ENCODE measurements at regions not wholly inside any gene's neighbourhood (a gene's known extent, or its start where the extent isn't known, plus 50 kb on each side); places are given as distances from the start of the nearest gene placed in this dataset.

DNA sequence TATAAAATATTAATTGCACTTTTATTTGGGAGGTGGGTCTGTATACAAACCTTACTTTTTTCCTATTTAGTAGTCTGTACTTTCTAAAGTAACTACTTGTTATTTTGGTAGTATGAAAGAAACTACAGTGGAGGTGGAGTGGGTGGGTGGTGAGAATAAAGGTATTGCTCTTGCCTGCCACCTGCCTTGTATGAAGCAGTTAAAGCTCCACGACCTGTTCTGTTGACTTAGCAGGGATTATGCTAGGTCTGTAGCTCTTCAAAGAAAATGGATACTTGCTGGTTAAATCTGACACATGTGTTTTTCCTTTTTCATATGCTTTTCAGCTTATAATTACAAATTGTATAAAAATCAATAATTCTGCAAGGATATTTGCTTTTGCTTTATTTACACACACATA, 111.9 kb downstream of the EHF start:
- H3K9me3 Mint-ChIP-seq (ENCODE audit: insufficient read depth) = peaks cover 2% of the 10 kb centered on the region
- no peaks in the 10 kb centered on the region for H3K4me1 Mint-ChIP-seq
- Histone ChIP-seq H3K4me3 (ENCODE audit: control extremely low read depth in 1 of 5, extremely low read depth in 1 of 5, insufficient read depth in 1 of 5, low read depth in 2 of 5, low read length in 4 of 5) (no peak overlapping the region), H3K9me3 (ENCODE audit: control extremely low read depth in 1 of 3, control insufficient read depth in 2 of 3, insufficient read depth in 1 of 3, low read length in 2 of 3) (peaks cover 0 to 4% (median 0%) of the 10 kb centered on the region in 3 donors), H3K4me1 (ENCODE audit: control insufficient read depth in 2 of 2, insufficient read depth in 2 of 2, low read length in 2 of 2) (no peaks in the 10 kb centered on the region), H3K79me2 (ENCODE audit: control insufficient read depth, insufficient read depth, low read length) (no peaks in the 10 kb centered on the region), H3K27ac (ENCODE audit: low read length in 2 of 2) (no peak overlapping the region), H3K36me3 (replicated peaks in 1 of 2; ENCODE audit: control extremely low read depth in 1 of 2, control insufficient read depth in 1 of 2, extremely low read depth in 1 of 2, insufficient read depth in 2 of 2, low read length in 1 of 2) (no peaks in the 10 kb centered on the region), H2AFZ (ENCODE audit: insufficient read depth, low read depth, low read length, poor library complexity, severe bottlenecking) (no peak overlapping the region), H4K20me1 (ENCODE audit: control insufficient read depth, insufficient read depth, low read length, poor library complexity, severe bottlenecking) (no peaks in the 10 kb centered on the region), H3K27me3 (replicated peaks in 1 of 4; ENCODE audit: control extremely low read depth in 1 of 4, control insufficient read depth in 3 of 4, insufficient read depth in 4 of 4, low read length in 3 of 4) (peaks cover 0 to 7% (median 2%) of the 10 kb centered on the region in 4 experiments), H3K4me2 (replicated peaks; ENCODE audit: low read depth, low read length, poor library complexity, severe bottlenecking) (no peak overlapping the region), H3K9ac (ENCODE audit: low read length) (no peak overlapping the region)
- CTCF ChIA-PET = no interaction called here
- POLR2A ChIA-PET = no interaction called here
- DNase-seq (no peak), ATAC-seq (ENCODE audit: low read depth) (no peak)
- H3K27ac Mint-ChIP-seq = no peak overlapping the region
- WGBS (ENCODE audit: insufficient coverage) = no CpG with 5 or more reads among the region's 1 CpG
- intact Hi-C loops (cut with micrococcal nuclease) = no loop called here
- H3K27me3 Mint-ChIP-seq = peaks cover 37% of the 10 kb centered on the region
- no peak overlapping the region for H3K4me3 Mint-ChIP-seq
- TF ChIP-seq EZH2 (IDR thresholded peaks at IDR 0.05; ENCODE audit: borderline replicate concordance, insufficient read depth, low read depth, low read length, poor library complexity, severe bottlenecking) = no peak
- TF ChIP-seq, protein P1, sequence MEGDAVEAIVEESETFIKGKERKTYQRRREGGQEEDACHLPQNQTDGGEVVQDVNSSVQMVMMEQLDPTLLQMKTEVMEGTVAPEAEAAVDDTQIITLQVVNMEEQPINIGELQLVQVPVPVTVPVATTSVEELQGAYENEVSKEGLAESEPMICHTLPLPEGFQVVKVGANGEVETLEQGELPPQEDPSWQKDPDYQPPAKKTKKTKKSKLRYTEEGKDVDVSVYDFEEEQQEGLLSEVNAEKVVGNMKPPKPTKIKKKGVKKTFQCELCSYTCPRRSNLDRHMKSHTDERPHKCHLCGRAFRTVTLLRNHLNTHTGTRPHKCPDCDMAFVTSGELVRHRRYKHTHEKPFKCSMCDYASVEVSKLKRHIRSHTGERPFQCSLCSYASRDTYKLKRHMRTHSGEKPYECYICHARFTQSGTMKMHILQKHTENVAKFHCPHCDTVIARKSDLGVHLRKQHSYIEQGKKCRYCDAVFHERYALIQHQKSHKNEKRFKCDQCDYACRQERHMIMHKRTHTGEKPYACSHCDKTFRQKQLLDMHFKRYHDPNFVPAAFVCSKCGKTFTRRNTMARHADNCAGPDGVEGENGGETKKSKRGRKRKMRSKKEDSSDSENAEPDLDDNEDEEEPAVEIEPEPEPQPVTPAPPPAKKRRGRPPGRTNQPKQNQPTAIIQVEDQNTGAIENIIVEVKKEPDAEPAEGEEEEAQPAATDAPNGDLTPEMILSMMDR (IDR thresholded peaks at IDR 0.05) = no peak

DNA sequence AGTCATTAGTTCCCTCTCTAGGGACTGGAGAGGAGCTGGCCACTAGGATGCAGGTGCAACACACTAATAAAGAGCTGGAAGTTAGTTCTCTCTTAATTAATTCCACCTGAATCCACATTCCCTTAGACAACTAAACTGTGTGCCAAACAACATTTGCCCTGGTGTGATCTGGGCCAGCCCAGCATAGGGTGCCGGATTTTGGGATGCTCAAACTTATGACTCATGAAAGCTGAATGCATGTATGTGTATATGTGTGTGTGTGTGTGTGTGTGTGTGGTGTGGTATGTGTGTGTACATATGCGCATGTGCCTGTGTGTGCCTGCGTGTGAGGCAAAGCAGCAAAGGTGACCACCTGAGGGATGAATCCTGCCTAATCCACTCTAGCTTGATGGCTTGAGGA, 110.7 kb downstream of the EHF start:
- intact Hi-C loops (cut with micrococcal nuclease) = no loop called here
- 91% methylated on average over 3 of the region's 3 CpGs for WGBS (ENCODE audit: insufficient coverage)

More for the DNA sequence above, 110.7 kb downstream of the EHF start:
- H3K4me2 ChIP-seq (replicated peaks; ENCODE audit: low read depth, low read length, poor library complexity, severe bottlenecking) = no peak overlapping the region
- H3K27ac Mint-ChIP-seq = no peak overlapping the region
- H3K27me3 Mint-ChIP-seq = peaks cover 32% of the 10 kb centered on the region
- H3K4me3 Mint-ChIP-seq = no peak overlapping the region
- H3K4me3 ChIP-seq (ENCODE audit: control extremely low read depth in 1 of 5, extremely low read depth in 1 of 5, insufficient read depth in 1 of 5, low read depth in 2 of 5, low read length in 4 of 5) = no peak overlapping the region
- no peak overlapping the region for H3K9ac ChIP-seq (ENCODE audit: low read length)
- DNase-seq (no peak), ATAC-seq (ENCODE audit: low read depth) (no peak)
- H3K9me3 ChIP-seq (ENCODE audit: control extremely low read depth in 1 of 3, control insufficient read depth in 2 of 3, insufficient read depth in 1 of 3, low read length in 2 of 3) = peaks cover 0 to 1% (median 0%) of the 10 kb centered on the region in 3 donors
- no peak overlapping the region for H2AFZ ChIP-seq (ENCODE audit: insufficient read depth, low read depth, low read length, poor library complexity, severe bottlenecking)
- no peaks in the 10 kb centered on the region for H3K4me1 Mint-ChIP-seq
- H3K27me3 ChIP-seq (replicated peaks in 1 of 4; ENCODE audit: control extremely low read depth in 1 of 4, control insufficient read depth in 3 of 4, insufficient read depth in 4 of 4, low read length in 3 of 4) = peaks cover 0 to 6% (median 2%) of the 10 kb centered on the region in 4 experiments
- CTCF ChIA-PET = no interaction called here
- H3K9me3 Mint-ChIP-seq (ENCODE audit: insufficient read depth) = peaks cover 1% of the 10 kb centered on the region
- H3K36me3 ChIP-seq (replicated peaks in 1 of 2; ENCODE audit: control extremely low read depth in 1 of 2, control insufficient read depth in 1 of 2, extremely low read depth in 1 of 2, insufficient read depth in 2 of 2, low read length in 1 of 2) = no peaks in the 10 kb centered on the region
- H3K27ac ChIP-seq (ENCODE audit: low read length in 2 of 2) = no peak overlapping the region
- no peaks in the 10 kb centered on the region for H4K20me1 ChIP-seq (ENCODE audit: control insufficient read depth, insufficient read depth, low read length, poor library complexity, severe bottlenecking)
- no peaks in the 10 kb centered on the region for H3K4me1 ChIP-seq (ENCODE audit: control insufficient read depth in 2 of 2, insufficient read depth in 2 of 2, low read length in 2 of 2)
- TF ChIP-seq EZH2 (IDR thresholded peaks at IDR 0.05; ENCODE audit: borderline replicate concordance, insufficient read depth, low read depth, low read length, poor library complexity, severe bottlenecking) = no peak
- TF ChIP-seq, protein P1 (IDR thresholded peaks at IDR 0.05) = no peak
- POLR2A ChIA-PET = no interaction called here
- no peaks in the 10 kb centered on the region for H3K79me2 ChIP-seq (ENCODE audit: control insufficient read depth, insufficient read depth, low read length)
